Loucy (cell line): ENCODE measurements at regions not wholly inside any gene's neighbourhood (a gene's known extent, or its start where the extent isn't known, plus 50 kb on each side); places are given as distances from the start of the nearest gene placed in this dataset.

ENCODE experiments used
- EZH2phosphoT487 ChIP-seq: fragments of 200-600 bp; IDR thresholded peaks from 2 replicates; pipeline ENCODE4 v1.6.1; 2018; ENCODE audit warnings: antibody characterized with exemption, mild to moderate bottlenecking, moderate library complexity, borderline replicate concordance
- TF ChIP-seq, protein P1 (sequence below): fragments of 200-600 bp; sonication (generic); conservative IDR thresholded peaks from 2 replicates; pipeline ENCODE4 v1.5.1; 2014; ENCODE audit warnings: mild to moderate bottlenecking, antibody characterized with exemption, low read length

DNA sequence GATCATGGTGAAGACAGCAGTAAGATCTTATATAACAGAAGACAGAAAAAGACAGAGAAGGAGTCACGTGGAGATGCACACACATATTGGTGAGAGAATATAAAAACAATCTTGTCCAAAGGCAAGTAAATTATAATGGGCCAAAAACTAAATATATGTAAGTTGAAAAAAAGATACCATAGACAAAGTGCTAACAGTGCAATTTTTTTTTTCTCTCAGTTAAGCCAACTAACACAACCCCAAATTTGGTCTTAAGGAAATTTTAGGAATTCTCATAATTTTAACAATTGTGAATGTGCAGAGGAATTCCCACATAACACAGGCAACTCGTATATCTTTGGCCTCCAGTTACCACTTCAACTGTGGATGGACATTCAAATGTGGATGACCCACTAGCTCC lies 432.2 kb downstream of the SOX2 start:
- TF ChIP-seq, protein P1, sequence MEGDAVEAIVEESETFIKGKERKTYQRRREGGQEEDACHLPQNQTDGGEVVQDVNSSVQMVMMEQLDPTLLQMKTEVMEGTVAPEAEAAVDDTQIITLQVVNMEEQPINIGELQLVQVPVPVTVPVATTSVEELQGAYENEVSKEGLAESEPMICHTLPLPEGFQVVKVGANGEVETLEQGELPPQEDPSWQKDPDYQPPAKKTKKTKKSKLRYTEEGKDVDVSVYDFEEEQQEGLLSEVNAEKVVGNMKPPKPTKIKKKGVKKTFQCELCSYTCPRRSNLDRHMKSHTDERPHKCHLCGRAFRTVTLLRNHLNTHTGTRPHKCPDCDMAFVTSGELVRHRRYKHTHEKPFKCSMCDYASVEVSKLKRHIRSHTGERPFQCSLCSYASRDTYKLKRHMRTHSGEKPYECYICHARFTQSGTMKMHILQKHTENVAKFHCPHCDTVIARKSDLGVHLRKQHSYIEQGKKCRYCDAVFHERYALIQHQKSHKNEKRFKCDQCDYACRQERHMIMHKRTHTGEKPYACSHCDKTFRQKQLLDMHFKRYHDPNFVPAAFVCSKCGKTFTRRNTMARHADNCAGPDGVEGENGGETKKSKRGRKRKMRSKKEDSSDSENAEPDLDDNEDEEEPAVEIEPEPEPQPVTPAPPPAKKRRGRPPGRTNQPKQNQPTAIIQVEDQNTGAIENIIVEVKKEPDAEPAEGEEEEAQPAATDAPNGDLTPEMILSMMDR: no peak
- TF ChIP-seq EZH2phosphoT487: no peak
